Kidney tubule cell (primary cell): ENCODE measurements at regions not wholly inside any gene's neighbourhood (a gene's known extent, or its start where the extent isn't known, plus 50 kb on each side); places are given as distances from the start of the nearest gene placed in this dataset.
A peak's percentile ranks its signal among the peaks of the same experiment; 100 is the strongest.
"Not testable (repeated sequence)": the region's sequence is repeated elsewhere in the genome, so short reads cannot be mapped to it uniquely, and the experiment has no call there.

Source experiments
- DNase-seq: peaks from one replicate; pipeline ENCODE4 v3.0.0-alpha.2; 2018; ENCODE audit warnings: low spot score

DNA sequence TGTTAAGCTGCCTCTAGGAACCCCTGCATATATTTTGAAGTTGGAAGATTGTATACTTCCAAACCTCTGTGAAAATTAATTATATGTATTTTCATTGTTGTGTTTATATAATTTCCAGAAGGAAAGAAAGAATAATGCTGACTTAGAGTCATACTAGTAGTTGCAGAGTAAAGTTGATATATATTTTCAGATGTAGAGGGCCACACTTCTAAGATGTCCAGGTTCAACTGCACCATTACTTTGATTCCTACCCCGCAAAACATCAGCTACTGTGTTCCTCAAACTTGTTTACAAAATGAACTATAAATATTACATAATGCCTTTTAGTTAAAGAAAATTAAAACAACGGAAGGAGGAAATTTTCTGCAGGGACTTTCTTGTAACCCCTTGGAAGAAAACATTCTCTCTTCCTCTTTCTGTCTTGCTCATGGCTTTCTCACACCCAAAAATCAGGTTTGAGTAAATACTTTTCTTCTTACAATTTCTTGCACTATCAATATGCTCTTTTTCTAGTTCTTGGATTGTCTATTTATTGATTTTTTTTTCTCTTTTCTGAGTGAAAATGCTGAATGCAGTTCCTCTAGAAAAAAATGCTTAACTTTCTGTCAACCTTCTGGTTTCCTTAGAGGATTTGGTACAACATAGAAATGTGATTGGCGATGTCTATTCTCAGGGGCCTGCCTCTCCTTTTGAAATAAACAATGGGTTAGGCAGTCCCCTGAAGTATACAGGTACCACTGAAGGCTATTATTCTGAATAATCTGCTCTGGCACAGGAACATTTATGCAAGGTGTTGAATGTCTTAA is 867.8 kb downstream of the TTLL7 start:
- no peak for DNase-seq

GRCh38 chr1:83129107-83129506 is 869.8 kb downstream of the TTLL7 start:
- no peak for DNase-seq

GRCh38 chr1:83125456-83125855 is 873.5 kb downstream of the TTLL7 start:
- no peak for DNase-seq

DNA sequence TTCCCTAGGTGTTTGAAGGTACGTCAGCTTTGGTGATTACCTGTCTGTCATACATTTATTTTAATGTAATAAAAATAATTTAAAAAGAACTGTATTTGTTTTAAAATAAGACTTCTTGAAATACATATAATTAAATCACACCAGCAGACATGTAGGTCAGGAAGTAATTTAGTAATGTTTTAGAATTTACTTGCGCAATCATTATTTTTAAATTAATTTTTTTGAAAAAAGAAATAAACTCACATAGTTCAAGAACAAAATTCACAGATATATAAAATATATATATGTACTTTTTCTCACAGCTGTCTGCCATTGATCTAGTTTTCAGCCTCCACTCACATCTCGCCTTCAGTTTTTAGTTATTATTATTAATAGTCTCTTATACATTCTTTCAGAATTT is 875.9 kb downstream of the TTLL7 start:
- DNase-seq = no peak

DNA sequence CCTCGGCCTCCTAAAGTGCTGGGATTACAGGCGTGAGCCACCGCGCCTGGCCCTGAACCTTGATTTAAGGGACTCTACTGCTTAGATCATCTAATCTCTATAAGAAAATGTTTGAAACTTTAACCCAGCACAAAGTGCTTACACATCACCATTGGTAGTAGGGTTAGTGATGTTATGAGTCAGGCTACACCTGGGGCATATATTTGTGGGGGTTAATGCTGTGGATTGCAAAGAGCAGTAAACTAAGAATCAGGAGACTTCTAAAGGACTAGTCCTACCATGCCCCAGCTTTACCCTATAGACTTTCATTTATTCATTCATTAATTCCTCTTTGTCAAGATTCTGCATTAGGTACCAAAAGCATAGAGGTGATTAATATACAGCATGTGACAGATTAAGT is 880.5 kb downstream of the TTLL7 start:
- no peak for DNase-seq

- not testable (repeated sequence) for DNase-seq
Observed at GRCh38 chr1:83117030-83117429, 881.9 kb downstream of the TTLL7 start.

- no peak for DNase-seq
Observed at GRCh38 chr1:83115785-83116184, 883.1 kb downstream of the TTLL7 start.

DNA sequence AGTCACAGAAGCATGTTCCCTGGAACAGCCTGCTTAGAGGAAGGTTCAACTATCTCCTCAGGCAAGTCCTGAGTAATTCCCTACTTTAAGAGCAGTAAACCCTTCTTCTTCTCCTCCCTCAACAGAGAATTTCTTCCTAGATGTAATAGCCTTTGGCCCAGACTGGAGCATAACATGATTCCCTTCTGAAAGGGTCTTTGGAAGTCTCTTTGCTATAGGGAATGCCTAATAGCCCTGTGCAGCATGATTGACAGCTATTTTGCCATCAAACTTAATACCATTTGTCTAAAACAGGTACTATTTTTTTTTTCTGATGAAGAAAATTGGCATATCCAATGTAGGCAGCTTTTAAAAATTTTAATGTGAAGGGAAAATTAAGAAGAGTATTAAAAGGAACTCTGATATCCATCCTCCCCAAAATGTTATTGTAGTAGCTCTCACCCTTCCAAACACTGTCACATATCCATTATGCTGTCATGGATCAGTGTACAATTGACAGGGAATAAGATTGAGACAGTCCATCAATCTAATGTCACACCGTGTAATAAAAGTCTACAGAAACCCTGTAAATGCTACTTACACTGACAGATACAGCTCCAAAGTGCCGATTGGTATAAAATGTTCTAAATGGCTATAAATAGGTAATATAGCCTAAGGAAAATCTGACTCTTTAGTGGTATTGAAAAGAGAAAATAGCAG is 884.6 kb downstream of the TTLL7 start:
- DNase-seq = no peak

- DNase-seq = peak; percentile 72
Observed at GRCh38 chr1:83113652-83114051, 885.3 kb downstream of the TTLL7 start.

DNA sequence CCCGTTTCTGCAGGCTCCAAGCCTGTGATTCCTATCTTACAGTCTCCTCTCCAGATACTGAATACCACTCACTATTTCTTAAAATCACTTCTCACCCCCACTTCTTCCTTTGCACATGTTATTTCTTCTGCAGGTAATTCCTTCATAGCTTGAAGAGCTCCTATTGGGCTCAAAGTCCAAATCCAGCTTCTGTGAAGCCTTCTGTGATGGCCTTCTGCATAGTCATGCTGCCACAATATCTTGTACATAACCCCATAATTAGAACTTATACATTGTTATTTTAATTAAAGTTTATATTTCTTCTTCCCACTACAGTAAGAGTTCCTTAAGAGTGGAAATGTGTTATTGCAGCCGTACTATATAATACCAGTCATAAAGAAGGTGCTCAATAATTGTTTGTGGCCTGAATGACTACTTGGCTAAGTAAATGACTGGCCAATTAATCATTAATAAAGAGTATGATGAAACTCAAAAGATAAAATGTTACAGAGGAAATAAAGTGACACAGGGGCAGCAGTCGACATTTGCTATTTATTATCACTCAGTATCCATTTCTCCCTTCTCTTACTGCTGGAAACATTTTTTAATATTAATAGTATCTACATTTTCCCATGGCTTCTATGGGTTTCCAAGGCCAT is 886.6 kb downstream of the TTLL7 start:
- DNase-seq = peak; percentile 15

DNA sequence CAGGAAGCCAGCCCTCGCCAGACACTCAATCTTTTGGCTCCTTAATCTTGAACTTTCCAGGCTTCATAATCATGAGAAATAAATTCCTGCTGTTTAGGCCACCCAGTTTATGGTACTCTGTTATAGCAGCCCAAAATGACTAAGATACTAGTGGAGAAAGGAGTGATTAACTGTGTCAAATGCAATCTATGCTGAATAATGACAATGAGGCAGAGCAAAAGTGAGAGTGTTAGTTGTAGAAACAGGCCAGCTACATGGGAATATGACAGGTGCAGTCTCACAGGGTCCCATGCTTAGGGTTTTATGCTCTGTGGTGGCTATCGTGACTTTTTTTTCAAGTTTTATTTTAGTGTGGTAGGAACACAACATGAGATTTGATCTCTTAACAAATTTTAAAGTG is 888.8 kb downstream of the TTLL7 start:
- no peak for DNase-seq

- DNase-seq = no peak
Observed at GRCh38 chr1:83109692-83110091, 889.2 kb downstream of the TTLL7 start.

DNA sequence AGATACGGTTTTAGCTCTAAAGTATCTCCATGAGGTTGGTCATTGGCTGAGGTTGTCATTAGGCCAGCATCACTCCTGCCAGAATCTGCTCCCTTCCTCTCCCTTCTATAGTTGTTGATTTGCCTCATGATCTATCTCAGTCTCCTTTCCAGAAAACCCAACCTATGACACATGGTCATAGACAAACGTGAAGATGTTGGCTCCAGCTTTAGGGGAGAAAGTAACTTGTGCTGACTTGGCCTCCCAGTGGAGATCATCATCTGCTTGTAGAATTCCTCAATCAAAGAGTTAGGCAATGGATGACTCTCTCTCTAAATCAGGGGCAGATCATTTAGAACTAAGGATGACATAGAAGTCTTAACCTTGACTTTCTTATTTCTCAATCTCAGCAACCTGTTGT is 894.4 kb downstream of the TTLL7 start:
- no peak for DNase-seq

DNA sequence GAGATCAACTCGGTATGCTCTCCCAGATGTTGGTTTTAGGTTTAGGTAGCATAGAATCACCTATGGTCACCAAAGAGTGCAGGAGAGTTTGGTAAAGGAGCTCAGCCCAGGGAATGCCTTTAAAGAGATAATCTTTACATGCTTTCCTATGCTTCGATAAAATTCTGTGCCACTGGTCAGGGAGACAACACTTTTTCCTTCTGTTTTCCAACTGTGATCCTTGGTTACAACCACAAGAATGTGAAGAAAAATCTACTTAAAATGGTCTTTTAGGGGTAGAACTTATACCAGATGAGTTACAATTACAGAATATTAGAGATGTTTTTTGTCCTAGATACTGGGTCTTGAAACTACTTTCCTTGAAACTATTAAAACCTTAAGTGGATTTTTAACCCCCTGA is 895.6 kb downstream of the TTLL7 start:
- DNase-seq = no peak

DNA sequence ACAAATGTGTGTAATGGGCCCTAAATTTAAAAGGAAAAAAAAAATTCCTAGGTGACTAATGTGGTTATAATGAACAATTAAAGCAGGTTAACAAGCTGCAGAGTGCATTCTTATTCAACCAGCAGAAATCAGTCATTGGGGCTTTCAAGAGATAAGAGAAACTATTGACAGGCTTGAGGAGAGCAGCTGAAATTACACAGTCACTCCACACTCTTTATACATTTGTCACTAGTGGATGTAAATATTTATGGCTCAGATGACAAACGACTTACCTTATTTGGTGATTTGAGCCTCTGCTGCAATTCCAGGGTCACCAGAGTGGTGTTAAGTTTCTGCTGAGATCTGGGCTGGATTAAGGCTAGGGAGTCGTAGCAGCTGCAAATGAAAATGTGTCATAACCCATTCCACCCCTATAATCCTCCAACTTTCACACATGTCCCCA is 896.3 kb downstream of the TTLL7 start:
- DNase-seq = peak; percentile 7

DNA sequence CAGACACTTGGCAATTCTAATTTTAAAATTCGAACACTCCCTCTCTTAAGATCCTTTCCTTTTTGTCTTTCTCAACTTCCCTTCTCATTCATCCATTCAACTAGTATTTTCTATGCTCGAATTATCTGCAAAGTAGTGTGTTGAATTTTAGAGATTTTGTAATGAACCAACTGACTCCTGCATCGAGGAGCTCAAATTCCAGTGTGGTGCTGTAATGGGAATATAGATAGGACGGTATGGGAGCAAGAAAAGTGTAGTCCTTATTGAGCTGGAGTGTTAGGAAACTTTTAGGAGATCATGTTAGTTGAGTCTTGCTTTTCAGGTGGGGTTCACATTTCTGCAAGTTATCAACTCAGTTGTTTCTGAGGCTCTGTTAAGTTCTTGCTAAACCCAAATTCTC is 897.5 kb downstream of the TTLL7 start:
- no peak for DNase-seq

GRCh38 chr1:83100133-83100532 is 898.8 kb downstream of the TTLL7 start:
- no peak for DNase-seq

DNA sequence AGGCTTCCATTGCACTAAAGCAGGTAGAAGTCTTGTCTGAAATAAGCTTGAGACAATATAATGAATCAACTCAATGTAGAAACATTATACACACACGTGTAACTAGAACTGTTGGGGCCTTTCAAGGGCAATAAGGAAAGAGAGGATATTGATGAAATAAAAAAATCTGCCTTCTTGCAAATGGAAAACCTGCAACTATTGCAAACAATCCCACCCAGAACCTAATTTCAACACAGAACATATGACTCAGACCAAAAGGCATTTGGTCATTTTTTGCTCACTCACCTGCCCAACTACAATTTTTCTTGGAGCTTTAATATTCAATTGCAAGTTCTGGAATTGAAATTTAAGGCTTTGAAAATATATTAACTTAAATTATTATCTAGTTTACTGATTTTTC is 900.1 kb downstream of the TTLL7 start:
- no peak for DNase-seq

DNA sequence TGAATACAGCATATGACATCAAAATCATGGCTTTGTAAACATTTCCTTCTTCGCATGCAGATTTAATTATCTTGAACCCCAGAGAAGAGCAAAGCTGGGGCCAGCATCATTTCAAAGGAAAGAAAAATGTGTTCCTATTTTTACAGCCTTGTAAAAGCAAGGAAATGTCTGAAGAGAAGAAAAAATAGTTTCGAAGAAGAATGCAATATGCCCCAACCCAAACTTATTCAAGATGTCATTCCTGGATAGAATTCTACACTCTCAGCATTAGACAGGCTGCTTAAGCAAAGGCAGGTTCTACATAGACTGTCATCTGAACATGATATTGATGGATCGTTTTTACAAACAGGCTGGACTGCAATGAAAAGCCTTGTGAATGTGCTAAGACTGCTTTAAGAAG is 900.8 kb downstream of the TTLL7 start:
- DNase-seq = no peak

DNA sequence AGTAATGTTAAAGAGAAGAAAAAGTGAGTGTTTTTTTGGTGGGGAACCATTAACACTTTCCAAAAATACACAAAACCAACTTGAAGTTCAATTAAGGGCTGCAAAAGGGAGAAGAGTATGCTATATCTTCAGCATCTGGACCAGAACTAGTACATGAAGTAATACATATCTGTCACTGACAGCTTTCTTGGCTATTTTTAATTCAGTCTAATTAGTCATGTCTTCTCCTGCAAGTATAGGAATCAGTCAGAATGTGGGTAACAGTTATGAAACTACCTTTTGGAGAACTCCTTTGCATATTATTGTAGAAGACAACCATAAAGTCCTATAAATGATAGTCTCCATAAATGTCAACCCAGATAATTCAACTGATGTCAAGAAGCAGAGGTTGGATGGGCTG is 901.2 kb downstream of the TTLL7 start:
- no peak for DNase-seq

GRCh38 chr1:83095570-83095969 is 903.4 kb downstream of the TTLL7 start:
- DNase-seq = no peak

DNA sequence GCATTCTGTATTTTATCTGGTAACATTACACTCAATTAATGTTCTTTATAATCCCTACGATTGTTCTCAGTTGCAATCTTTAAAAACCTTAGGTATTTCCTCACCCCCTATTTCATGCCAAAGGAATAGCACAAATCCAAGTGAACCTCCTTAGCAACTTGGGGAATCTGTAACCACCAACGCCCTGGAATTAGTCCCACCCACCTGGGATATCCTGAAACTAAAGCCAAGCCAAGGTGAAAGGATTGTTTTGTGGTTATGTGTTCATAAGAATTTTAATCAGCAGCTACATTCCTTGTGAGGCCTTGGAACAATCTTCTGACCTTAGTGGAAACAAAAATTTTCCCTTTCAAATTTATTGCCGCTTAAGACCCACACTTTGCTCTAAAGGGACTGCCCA is 908.7 kb downstream of the TTLL7 start:
- no peak for DNase-seq

- no peak for DNase-seq
Observed at GRCh38 chr1:83087851-83088250, 911.1 kb downstream of the TTLL7 start.
